ENCODE measurements at regions not wholly inside any gene's neighbourhood (a gene's known extent, or its start where the extent isn't known, plus 50 kb on each side); places are given as distances from the start of the nearest gene placed in this dataset.

DNA sequence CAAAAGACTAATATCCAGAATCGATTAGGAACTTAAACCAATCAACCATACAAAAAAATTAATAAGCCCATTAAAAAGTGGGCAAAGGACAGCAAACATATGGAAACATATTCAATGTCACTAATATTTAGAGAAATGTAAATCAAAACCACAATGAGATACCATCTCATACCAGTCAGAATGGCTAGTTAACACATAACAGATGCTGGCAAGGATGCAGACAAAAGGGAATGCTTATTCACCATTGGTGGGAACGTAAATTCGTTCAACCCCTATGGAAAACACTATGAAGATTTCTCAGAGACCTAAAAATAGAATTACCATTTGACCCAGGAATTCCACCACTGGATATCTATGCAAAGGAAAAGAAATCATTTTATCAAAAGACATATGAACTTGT is 468.2 kb upstream of the ST6GAL2 start:
- H3K36me3 ChIP-seq (replicated peaks) = no peaks in the 10 kb centered on the region
- no peaks in the 10 kb centered on the region for H3K4me1 ChIP-seq
- DNase-seq (ENCODE audit: low spot score in 2 of 2) = no peak
- in situ Hi-C loops (cut with MboI; ENCODE audit: low sequenced_read_pairs) = no loop called here
- H3K4me3 ChIP-seq = no peak overlapping the region
- no peaks in the 10 kb centered on the region for H3K27me3 ChIP-seq (ENCODE audit: low read depth)
- H3K9me3 ChIP-seq = no peaks in the 10 kb centered on the region

DNA sequence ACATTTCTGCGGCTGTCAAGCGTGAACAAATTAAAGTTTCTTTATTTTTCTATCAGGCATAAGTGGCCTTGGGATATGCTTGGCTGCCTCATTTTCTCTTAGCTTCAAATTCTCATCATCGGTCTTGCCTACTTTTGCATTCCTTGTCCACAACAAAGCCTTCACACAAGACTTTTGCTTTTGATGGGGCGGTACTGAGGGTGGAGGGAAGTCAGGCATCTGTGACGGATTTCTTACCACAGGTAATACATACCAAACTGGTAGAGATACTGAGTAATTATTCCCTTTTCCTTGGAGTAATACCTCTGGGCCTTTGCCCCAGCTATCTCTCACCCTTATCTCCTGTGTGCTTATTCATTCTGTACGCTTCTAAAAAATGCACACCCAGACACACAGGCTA is 468.3 kb upstream of the RGPD4 start:
- no peaks in the 10 kb centered on the region for H3K27me3 ChIP-seq (ENCODE audit: low read depth)
- H3K36me3 ChIP-seq (replicated peaks) = no peaks in the 10 kb centered on the region
- DNase-seq (ENCODE audit: low spot score in 2 of 2) = no peak
- in situ Hi-C loops (cut with MboI; ENCODE audit: low sequenced_read_pairs) = no loop called here
- H3K9me3 ChIP-seq = no peaks in the 10 kb centered on the region
- H3K4me3 ChIP-seq = no peak overlapping the region
- H3K4me1 ChIP-seq = no peaks in the 10 kb centered on the region

DNA sequence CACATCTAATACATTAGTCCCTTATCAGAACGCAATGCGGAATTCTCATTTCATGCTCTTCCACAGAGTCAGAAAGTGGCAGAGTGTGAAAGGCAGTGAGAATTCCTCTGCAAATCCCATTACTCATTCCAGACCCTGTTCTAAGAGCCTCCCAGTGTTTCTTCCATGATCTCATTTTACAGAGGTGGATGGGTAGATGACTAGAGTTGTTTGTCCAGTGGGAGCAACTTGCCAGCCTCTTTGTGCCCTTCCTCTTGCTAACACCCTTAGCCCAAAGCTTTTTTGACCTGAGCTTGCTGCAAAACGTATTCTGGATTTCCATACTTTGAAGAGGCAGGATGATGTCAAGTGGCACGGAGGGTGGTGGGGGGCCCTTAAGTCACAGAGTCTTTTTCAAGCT is 467.7 kb upstream of the RGPD4 start:
- Histone ChIP-seq H3K9me3 (no peaks in the 10 kb centered on the region), H3K4me1 (no peaks in the 10 kb centered on the region), H3K4me3 (no peak overlapping the region), H3K36me3 (replicated peaks) (no peaks in the 10 kb centered on the region), H3K27me3 (ENCODE audit: low read depth) (no peaks in the 10 kb centered on the region)
- no peak for DNase-seq (ENCODE audit: low spot score in 2 of 2)
- in situ Hi-C loops (cut with MboI; ENCODE audit: low sequenced_read_pairs) = no loop called here

DNA sequence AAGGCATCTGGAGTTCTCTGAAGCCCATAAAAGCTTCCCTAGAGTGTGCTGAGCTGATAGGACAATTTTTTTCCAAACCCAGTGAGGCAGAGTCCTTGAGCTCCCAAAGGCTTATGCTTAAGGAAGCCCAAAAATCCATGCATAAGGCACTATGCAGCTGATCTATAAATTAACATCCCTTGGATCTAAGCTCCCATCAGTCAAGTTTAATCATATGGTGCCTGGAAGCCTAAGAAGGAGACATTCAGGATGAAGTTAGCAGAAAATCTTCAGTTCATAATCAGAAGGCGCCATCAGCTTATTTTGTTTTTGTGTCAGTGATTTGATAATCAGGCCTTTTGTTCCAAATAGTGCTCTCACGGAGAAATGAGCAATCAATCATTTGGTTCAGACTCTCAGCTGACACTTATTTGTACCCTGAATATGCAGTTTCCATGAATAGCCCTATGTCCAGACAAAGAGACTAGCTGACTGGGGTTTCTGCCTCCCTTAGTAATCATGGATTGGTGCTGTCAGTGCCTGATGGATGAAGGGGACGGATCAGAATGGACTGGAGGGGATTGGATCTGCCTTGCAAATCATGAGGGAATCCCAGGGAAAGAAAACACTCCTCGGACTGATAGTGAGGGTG is 464.8 kb upstream of the RGPD4 start:
- H3K9me3 ChIP-seq = no peaks in the 10 kb centered on the region
- in situ Hi-C loops (cut with MboI; ENCODE audit: low sequenced_read_pairs) = no loop called here
- no peak for DNase-seq (ENCODE audit: low spot score in 2 of 2)
- no peaks in the 10 kb centered on the region for H3K4me1 ChIP-seq
- H3K36me3 ChIP-seq (replicated peaks) = no peaks in the 10 kb centered on the region
- H3K27me3 ChIP-seq (ENCODE audit: low read depth) = no peaks in the 10 kb centered on the region
- H3K4me3 ChIP-seq = no peak overlapping the region

DNA sequence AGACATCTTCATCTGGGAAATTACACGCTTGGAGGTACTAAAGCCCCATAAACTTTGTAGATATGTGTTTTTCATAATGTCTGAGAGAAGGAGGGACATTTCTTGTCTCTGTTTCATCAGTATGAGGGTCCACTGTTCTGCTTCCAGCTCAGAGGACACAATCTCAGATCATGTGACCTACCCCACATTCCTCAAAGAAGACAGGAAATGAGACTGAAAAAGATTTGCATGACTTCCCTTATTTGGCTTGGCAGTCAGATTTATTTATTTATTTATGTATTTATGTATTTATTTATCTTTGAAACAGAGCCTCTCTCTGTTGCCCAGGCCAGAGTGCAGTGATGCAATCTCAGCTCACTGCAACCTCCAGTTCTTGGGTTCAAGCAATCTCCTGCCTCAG is 463.7 kb upstream of the RGPD4 start:
- in situ Hi-C loops (cut with MboI; ENCODE audit: low sequenced_read_pairs) = no loop called here

DNA sequence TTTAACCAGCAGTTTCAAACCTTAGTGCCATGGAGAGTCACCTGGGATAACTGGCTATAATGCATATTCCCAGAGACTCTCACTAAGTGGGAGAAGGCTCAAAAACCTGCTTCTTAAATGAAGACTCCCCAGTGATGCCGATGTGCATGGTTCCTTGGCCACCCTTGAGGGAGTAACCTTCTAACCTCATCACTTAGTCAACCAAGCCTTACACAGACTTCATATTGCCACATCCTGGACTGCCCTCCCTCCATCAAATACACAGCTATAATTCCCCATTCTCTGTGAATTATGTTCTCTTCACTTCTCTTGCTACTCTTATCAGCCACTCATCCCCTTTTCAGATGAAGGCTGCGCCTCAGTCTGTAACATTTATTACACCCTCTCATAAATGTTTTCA is 462.9 kb upstream of the RGPD4 start:
- in situ Hi-C loops (cut with MboI; ENCODE audit: low sequenced_read_pairs) = no loop called here
- H3K9me3 ChIP-seq = no peaks in the 10 kb centered on the region
- no peaks in the 10 kb centered on the region for H3K36me3 ChIP-seq (replicated peaks)
- no peaks in the 10 kb centered on the region for H3K4me1 ChIP-seq
- DNase-seq (ENCODE audit: low spot score in 2 of 2) = no peak
- no peaks in the 10 kb centered on the region for H3K27me3 ChIP-seq (ENCODE audit: low read depth)
- no peak overlapping the region for H3K4me3 ChIP-seq

More for the DNA sequence above, 463.7 kb upstream of the RGPD4 start:
- Histone ChIP-seq H3K36me3 (replicated peaks) (no peaks in the 10 kb centered on the region), H3K4me3 (no peak overlapping the region), H3K27me3 (ENCODE audit: low read depth) (no peaks in the 10 kb centered on the region), H3K9me3 (no peaks in the 10 kb centered on the region), H3K4me1 (no peaks in the 10 kb centered on the region)
- no peak for DNase-seq (ENCODE audit: low spot score in 2 of 2)

DNA sequence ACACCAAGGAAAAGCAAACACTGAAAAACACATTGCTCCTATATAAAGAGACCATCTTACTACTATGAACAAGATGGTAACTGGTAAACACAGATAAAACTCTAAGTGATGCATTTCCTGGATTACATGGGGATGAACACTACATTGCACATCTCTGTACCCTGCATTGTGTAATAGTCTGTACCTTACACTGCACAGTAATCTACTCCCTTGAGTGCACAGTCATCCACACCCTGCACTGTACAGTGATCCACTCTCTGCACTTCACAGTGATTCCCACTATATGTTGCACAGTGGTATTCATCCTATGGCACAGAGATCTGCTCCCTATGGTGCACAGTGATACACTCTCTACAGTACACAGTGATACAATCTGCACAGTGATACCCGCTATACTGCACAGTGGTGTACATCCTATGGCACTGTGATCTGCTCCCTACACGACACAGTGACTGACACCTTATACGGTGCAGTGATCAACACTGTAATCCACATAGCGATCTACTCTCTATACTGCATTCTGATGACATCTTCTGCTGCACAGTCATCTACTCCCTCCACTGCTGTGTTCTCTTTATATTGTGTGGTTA is 462.2 kb upstream of the RGPD4 start:
- no peaks in the 10 kb centered on the region for H3K4me1 ChIP-seq
- H3K9me3 ChIP-seq = no peaks in the 10 kb centered on the region
- in situ Hi-C loops (cut with MboI; ENCODE audit: low sequenced_read_pairs) = no loop called here
- H3K27me3 ChIP-seq (ENCODE audit: low read depth) = no peaks in the 10 kb centered on the region
- no peaks in the 10 kb centered on the region for H3K36me3 ChIP-seq (replicated peaks)
- DNase-seq (ENCODE audit: low spot score in 2 of 2) = no peak
- H3K4me3 ChIP-seq = no peak overlapping the region

DNA sequence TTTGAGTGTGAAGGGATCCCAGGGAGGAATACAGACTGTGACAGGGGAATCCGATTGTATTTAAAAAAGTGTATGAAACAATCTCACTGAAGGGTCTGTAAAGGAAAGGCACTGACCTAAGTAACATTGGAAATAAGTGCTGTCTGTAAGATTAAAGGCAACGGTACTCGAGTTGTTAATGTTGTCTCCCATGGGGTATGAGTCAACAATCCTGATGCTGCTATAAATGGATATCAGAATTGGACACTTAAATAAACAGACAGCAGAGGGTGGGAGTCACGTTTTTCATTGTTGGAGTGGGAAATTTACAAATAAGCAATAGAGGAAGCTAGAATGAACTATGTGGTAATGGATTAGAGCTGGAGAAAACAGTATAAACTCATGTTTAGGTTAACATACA is 452.4 kb upstream of the RGPD4 start:
- DNase-seq (ENCODE audit: low spot score in 2 of 2) = no peak
- in situ Hi-C loops (cut with MboI; ENCODE audit: low sequenced_read_pairs) = no loop called here
- no peaks in the 10 kb centered on the region for H3K27me3 ChIP-seq (ENCODE audit: low read depth)

DNA sequence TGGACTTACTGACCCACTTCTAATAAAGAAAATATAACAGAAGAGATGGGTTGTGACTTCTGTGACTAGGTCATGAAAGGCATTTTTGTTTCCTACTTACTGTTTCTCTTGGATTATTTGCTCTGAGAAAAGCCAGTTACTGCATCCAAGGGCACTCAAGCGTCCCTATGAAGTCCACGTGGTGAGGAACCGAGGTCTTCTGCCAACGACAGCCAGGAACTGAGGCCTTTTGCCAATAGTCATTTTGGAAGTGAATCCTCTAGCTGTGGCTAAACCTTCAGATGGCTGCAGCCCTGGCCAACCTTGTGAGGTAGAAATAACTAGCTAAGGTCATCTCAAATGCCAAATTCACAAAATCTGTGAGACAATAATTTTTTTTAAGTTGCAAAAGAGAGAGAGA is 449.8 kb upstream of the RGPD4 start:
- H3K27me3 ChIP-seq (ENCODE audit: low read depth) = no peaks in the 10 kb centered on the region
- H3K9me3 ChIP-seq = no peaks in the 10 kb centered on the region; the same call in 1 of the 2 replicates
- no peak overlapping the region for H3K4me3 ChIP-seq
- H3K4me1 ChIP-seq = no peaks in the 10 kb centered on the region
- H3K36me3 ChIP-seq (replicated peaks) = no peaks in the 10 kb centered on the region
- in situ Hi-C loops (cut with MboI; ENCODE audit: low sequenced_read_pairs) = no loop called here
- DNase-seq (ENCODE audit: low spot score in 2 of 2) = no peak

More for the DNA sequence above, 452.4 kb upstream of the RGPD4 start:
- H3K4me3 ChIP-seq = no peak overlapping the region
- H3K36me3 ChIP-seq (replicated peaks) = no peaks in the 10 kb centered on the region
- H3K9me3 ChIP-seq = peaks cover 2% of the 10 kb centered on the region; the same call in 1 of the 2 replicates
- no peaks in the 10 kb centered on the region for H3K4me1 ChIP-seq

DNA sequence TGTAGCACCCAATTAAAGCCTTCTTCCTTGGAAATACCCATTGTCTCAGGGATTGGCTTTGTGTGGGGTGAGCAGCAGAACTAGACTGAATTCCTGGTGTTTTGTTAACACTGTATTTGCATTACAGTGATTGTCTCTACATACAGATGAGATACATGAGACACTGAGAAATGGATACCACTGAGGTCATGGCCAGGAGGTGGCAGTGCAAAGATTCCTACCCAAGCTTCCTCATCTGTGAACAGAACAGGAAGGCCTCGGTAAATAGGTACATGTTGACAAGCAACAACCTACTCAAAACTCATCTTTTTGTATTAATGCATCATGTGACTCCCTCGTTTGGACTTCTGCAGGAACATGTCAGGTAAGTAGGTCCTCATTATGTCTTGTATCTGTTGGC is 445.8 kb upstream of the RGPD4 start:
- H3K4me1 ChIP-seq = no peaks in the 10 kb centered on the region
- no peaks in the 10 kb centered on the region for H3K27me3 ChIP-seq (ENCODE audit: low read depth)
- no peaks in the 10 kb centered on the region; the same call in 1 of the 2 replicates for H3K9me3 ChIP-seq
- DNase-seq (ENCODE audit: low spot score in 2 of 2) = no peak
- in situ Hi-C loops (cut with MboI; ENCODE audit: low sequenced_read_pairs) = no loop called here
- H3K4me3 ChIP-seq = no peak overlapping the region
- H3K36me3 ChIP-seq (replicated peaks) = no peaks in the 10 kb centered on the region

DNA sequence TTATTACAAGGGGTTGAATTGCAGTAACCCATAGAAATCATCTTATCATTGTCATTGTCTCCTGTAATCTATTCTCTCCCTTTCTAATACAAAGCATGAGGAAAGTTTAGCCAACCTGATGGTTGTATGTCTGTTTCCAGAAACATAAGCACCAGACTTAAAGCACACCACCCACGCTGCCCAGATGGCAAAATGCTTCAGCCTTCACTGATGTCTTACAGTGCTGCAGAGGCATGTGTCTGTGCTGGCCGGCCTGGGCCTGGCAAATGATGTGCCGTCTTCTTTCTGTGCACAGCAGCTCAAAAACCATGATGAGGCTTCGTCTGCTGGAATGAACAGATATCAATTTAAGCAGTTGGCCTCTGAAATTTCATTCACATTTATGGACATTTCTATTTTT is 443.0 kb upstream of the RGPD4 start:
- H3K36me3 ChIP-seq (replicated peaks) = no peaks in the 10 kb centered on the region
- in situ Hi-C loops (cut with MboI; ENCODE audit: low sequenced_read_pairs) = no loop called here

DNA sequence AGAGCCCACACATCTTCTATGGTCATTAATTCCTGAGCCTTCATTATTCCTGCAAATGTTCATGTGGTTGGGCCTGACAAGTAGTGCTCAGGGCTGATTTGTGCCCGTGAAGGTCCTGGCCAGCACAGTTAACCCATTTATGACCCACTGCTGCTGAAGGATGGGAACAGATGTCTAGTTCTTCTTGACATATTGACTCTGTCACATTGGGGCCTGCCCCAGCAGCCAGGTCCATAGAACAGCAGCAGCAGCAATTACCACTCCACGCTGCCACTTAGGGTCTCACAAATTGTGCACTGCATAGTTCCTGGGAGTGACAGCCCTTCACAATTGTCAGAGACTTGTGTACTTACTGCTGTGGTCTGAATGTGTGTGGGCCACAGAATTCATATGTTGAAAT is 442.3 kb upstream of the RGPD4 start:
- no peak for DNase-seq (ENCODE audit: low spot score in 2 of 2)
- no peaks in the 10 kb centered on the region for H3K9me3 ChIP-seq
- H3K4me1 ChIP-seq = no peaks in the 10 kb centered on the region
- no peaks in the 10 kb centered on the region for H3K27me3 ChIP-seq (ENCODE audit: low read depth)
- in situ Hi-C loops (cut with MboI; ENCODE audit: low sequenced_read_pairs) = no loop called here
- no peak overlapping the region for H3K4me3 ChIP-seq
- no peaks in the 10 kb centered on the region for H3K36me3 ChIP-seq (replicated peaks)

More for the DNA sequence above, 443.0 kb upstream of the RGPD4 start:
- Histone ChIP-seq H3K27me3 (ENCODE audit: low read depth) (no peaks in the 10 kb centered on the region), H3K9me3 (no peaks in the 10 kb centered on the region), H3K4me3 (no peak overlapping the region), H3K4me1 (no peaks in the 10 kb centered on the region)
- no peak for DNase-seq (ENCODE audit: low spot score in 2 of 2)

DNA sequence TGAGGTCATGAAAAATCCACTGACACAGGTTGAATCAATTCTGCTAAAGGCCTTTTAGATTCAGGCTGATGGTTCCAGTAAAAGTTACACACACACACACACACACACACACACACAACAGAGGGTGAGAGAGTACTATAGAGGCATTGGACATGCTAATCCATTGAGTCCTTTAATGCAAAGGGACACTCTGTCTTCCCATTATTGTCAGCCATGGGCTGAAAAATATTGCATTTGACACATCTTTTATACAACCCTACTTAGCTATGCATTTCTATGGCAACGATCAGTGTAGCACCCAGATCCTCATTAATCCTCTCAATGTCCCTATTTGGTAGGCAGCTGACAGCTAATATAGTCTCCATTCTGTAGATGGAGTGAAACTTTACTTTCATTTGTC is 440.8 kb upstream of the RGPD4 start:
- Histone ChIP-seq H3K36me3 (replicated peaks) (no peaks in the 10 kb centered on the region), H3K9me3 (no peaks in the 10 kb centered on the region), H3K4me3 (no peak overlapping the region), H3K4me1 (no peaks in the 10 kb centered on the region), H3K27me3 (ENCODE audit: low read depth) (no peaks in the 10 kb centered on the region)
- DNase-seq (ENCODE audit: low spot score in 2 of 2) = no peak
- in situ Hi-C loops (cut with MboI; ENCODE audit: low sequenced_read_pairs) = no loop called here

DNA sequence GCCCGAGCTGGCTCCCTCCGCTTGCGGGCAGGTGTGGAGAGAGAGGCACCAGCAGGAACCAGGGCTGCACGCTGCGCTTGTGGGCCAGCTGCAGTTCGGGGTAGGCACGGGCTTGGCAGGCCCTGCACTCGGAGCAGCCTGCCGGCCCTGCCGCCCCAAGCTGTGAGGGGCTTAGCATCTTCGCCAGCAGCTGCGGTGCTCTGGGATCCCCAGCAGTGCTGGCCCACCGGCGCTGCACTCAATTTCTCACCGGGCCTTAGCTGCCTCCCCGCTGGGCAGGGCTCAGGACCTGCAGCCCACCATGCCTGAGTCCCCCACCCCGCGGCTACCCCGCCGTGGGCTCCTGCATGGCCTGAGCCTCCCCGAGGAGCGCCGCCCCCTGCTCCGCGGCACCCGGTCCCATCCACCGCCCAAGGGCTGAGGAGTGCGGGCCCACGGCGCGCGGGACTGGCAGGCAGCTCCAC is 434.4 kb upstream of the RGPD4 start:
- Histone ChIP-seq H3K27me3 (ENCODE audit: low read depth) (no peaks in the 10 kb centered on the region), H3K9me3 (no peaks in the 10 kb centered on the region), H3K4me3 (no peak overlapping the region), H3K36me3 (replicated peaks) (no peaks in the 10 kb centered on the region), H3K4me1 (no peaks in the 10 kb centered on the region)
- DNase-seq (ENCODE audit: low spot score in 2 of 2) = no peak
- in situ Hi-C loops (cut with MboI; ENCODE audit: low sequenced_read_pairs) = no loop called here

DNA sequence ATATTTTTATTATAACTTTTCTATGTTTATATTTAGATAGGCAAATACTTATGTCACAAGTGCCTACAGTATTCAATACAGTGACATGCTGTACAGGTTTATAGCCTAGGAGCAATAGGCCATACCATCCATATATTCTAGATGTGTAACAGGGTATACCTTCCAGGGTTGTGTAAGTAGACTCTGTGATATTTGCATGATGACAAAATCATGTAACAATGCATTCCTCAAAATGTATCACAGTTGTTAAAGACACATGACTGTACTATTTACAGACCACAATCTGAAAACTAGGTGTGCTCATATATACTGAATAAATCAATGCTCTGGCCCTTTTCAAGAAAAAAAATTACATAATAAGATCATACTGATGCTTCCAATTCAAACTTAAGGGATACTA is 433.2 kb upstream of the RGPD4 start:
- no peaks in the 10 kb centered on the region for H3K36me3 ChIP-seq (replicated peaks)
- in situ Hi-C loops (cut with MboI; ENCODE audit: low sequenced_read_pairs) = no loop called here
- H3K4me3 ChIP-seq = no peak overlapping the region
- no peaks in the 10 kb centered on the region for H3K27me3 ChIP-seq (ENCODE audit: low read depth)
- DNase-seq (ENCODE audit: low spot score in 2 of 2) = no peak
- H3K9me3 ChIP-seq = no peaks in the 10 kb centered on the region
- no peaks in the 10 kb centered on the region for H3K4me1 ChIP-seq

Data from HAP-1 (cell line).